K562 (cell line): ENCODE measurements at regions not wholly inside any gene's neighbourhood (a gene's known extent, or its start where the extent isn't known, plus 50 kb on each side); places are given as distances from the start of the nearest gene placed in this dataset.

Source experiments
- CBX3 ChIP-seq, 2 experiments: IDR thresholded peaks; 1 replicate in 1 of 2; 2 replicates in 1 of 2; pipeline ENCODE4 v1.6.1; 2012; ENCODE audit warnings: inconsistent platforms in 2 of 2, low read length in 2 of 2, borderline replicate concordance in 1 of 2, control low read depth in 1 of 2
- CEBPG ChIP-seq, 3 experiments: fragments of 200-800 bp in 1 of 3; sonication (Bioruptor generic) in 1 of 3; sonication (generic) in 1 of 3; formaldehyde crosslinking in 1 of 3; IDR thresholded peaks in 2 of 3; conservative IDR thresholded peaks in 1 of 3; 2 replicates each; pipeline versions ENCODE4 v1.6.1 to v1.8.0; 2016 to 2022; ENCODE audit warnings: missing compliant biosample characterization in 2 of 3, missing genetic modification characterization in 2 of 3, mild to moderate bottlenecking in 1 of 3, missing genetic modification reagents in 1 of 3
- PHTF2 ChIP-seq: fragments of 250-450 bp; sonication (Bioruptor Pico); IDR thresholded peaks from 2 replicates; pipeline ENCODE4 v1.5.0; 2021; ENCODE audit warnings: mild to moderate bottlenecking
- ZNF212 ChIP-seq: fragments of 450-650 bp; formaldehyde crosslinking; IDR thresholded peaks from 2 replicates; pipeline ENCODE4 v1.4.0; 2020; ENCODE audit warnings: mild to moderate bottlenecking
- TF ChIP-seq, protein P1 (sequence below): fragments of 250-450 bp; sonication (Bioruptor Pico); IDR thresholded peaks from 2 replicates; pipeline ENCODE4 v1.8.0; 2022; ENCODE audit warnings: inconsistent platforms, mild to moderate bottlenecking, moderate library complexity, borderline replicate concordance
- TF ChIP-seq, protein P2 (sequence below), 2 experiments: fragments of 450-650 bp; conservative IDR thresholded peaks; 2 replicates each; pipeline ENCODE4 v1.6.1; 2017; ENCODE audit warnings: mild to moderate bottlenecking in 2 of 2, moderate library complexity in 2 of 2

DNA sequence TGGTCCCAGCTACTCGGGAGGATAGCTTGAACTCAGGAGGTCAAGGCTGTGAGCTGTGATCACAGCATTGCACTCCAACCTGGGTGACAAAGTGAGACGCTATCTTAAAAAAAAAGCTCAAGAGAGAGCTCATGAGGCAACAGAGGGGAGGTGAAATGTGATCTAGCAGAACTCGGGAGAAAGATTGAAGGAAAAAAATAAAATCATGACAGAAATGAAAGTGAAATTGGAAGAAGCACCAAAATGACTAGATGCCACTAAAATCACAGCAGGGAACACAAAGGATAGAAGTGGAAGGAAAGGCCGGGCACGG is 109.4 kb upstream of the BNIP2 start (continued):
- no peak for TF ChIP-seq ZNF212
- TF ChIP-seq, protein P1, sequence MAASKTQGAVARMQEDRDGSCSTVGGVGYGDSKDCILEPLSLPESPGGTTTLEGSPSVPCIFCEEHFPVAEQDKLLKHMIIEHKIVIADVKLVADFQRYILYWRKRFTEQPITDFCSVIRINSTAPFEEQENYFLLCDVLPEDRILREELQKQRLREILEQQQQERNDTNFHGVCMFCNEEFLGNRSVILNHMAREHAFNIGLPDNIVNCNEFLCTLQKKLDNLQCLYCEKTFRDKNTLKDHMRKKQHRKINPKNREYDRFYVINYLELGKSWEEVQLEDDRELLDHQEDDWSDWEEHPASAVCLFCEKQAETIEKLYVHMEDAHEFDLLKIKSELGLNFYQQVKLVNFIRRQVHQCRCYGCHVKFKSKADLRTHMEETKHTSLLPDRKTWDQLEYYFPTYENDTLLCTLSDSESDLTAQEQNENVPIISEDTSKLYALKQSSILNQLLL (CRISPR knock-in tag), result no peak
- TF ChIP-seq CBX3 (IDR thresholded peaks at IDR 0.05; ENCODE audit: borderline replicate concordance in 1 of 2, low read length in 2 of 2), result no peak
- no peak for TF ChIP-seq PHTF2 (CRISPR knock-in tag)
- no peak for TF ChIP-seq CEBPG (CRISPR knock-in tag; IDR thresholded peaks at IDR 0.05)
- no peak for TF ChIP-seq CEBPG (tag; conservative IDR thresholded peaks at IDR 0.05 in 1 of 2, IDR thresholded peaks at IDR 0.05 in 1 of 2)
- TF ChIP-seq, protein P2, sequence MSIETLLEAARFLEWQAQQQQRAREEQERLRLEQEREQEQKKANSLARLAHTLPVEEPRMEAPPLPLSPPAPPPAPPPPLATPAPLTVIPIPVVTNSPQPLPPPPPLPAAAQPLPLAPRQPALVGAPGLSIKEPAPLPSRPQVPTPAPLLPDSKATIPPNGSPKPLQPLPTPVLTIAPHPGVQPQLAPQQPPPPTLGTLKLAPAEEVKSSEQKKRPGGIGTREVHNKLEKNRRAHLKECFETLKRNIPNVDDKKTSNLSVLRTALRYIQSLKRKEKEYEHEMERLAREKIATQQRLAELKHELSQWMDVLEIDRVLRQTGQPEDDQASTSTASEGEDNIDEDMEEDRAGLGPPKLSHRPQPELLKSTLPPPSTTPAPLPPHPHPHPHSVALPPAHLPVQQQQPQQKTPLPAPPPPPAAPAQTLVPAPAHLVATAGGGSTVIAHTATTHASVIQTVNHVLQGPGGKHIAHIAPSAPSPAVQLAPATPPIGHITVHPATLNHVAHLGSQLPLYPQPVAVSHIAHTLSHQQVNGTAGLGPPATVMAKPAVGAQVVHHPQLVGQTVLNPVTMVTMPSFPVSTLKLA (conservative IDR thresholded peaks at IDR 0.05), result no peak
